Lower lobe of right lung (tissue), 2 donors: ENCODE measurements at regions not wholly inside any gene's neighbourhood (a gene's known extent, or its start where the extent isn't known, plus 50 kb on each side); places are given as distances from the start of the nearest gene placed in this dataset.
A peak's percentile ranks its signal among the peaks of the same experiment; 100 is the strongest.

Source experiments
- ATAC-seq, 2 donors: fragments of 200-7000 bp; cut with Tn5 transposase; one replicate each; pipeline ENCODE4 v1.9.1; 2020 to 2022; ENCODE audit warnings: mild to moderate bottlenecking in 2 of 2, moderate library complexity in 2 of 2
- DNase-seq: peaks from one replicate; pipeline ENCODE4 v3.0.0-alpha.2; 2020
- H3K27ac ChIP-seq: fragments of 200-600 bp; one replicate; pipeline ENCODE4 v1.8.0; 2022
- H3K27me3 ChIP-seq: fragments of 200-600 bp; one replicate; pipeline ENCODE4 v1.8.0; 2022; ENCODE audit warnings: low read depth
- H3K36me3 ChIP-seq: fragments of 200-600 bp; one replicate; pipeline ENCODE4 v1.8.0; 2022; ENCODE audit warnings: mild to moderate bottlenecking
- H3K4me1 ChIP-seq: fragments of 200-600 bp; one replicate; pipeline ENCODE4 v1.8.0; 2022
- H3K4me3 ChIP-seq: fragments of 200-600 bp; one replicate; pipeline ENCODE4 v1.8.0; 2022; ENCODE audit warnings: mild to moderate bottlenecking
- H3K9me3 ChIP-seq: fragments of 200-600 bp; one replicate; pipeline ENCODE4 v1.8.0; 2022
- intact Hi-C: fragments of 100-400 bp; cut with DNase I; formaldehyde crosslinking; loops from one replicate; pipeline ENCODE4 v1.11.0; 2022
- TF ChIP-seq, protein P1 (sequence below): fragments of 200-600 bp; IDR thresholded peaks from one replicate; pipeline ENCODE4 v1.8.0; 2022; ENCODE audit warnings: antibody characterized with exemption, mild to moderate bottlenecking
- donor health status: DM: no; HTN: yes; CAD: no; lungs with severe emphysema.

DNA sequence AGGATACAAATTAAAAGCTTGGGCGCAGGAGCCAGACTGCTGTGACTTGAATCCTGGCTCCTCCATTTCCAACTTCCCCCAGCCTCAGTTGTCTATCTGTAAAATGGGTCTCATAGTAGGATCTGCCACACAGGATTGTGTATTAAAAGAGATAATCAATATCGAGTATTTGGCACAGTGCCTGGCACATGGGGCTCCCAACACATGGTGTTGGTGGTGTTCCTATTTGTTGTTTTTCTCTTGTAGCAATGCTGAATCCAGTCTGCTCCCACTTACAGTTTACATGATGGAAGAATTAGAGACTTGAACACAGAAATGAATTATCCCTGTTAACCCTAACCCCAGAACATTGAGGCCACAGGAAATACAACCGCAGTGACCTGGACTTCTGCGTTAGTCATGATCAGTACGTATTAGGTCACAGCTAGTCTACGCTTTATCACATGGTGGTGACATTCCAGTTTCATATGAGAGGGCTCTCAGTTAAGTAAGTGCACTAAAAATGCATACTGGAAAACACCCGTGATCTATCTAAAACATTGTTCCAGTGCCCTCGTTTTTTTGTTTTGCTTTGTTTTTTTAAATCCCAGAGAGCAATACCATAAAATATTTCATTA lies 169.5 kb upstream of the KLF14 start:
- peak; percentile 70 to 72 for ATAC-seq
- Histone ChIP-seq H3K27ac (peak overlapping the region; percentile 73), H3K27me3 (no peaks in the 10 kb centered on the region), H3K9me3 (no peaks in the 10 kb centered on the region), H3K4me3 (no peak overlapping the region), H3K4me1 (peaks cover 73% of the 10 kb centered on the region), H3K36me3 (peaks cover 39% of the 10 kb centered on the region)
- TF ChIP-seq, protein P1, sequence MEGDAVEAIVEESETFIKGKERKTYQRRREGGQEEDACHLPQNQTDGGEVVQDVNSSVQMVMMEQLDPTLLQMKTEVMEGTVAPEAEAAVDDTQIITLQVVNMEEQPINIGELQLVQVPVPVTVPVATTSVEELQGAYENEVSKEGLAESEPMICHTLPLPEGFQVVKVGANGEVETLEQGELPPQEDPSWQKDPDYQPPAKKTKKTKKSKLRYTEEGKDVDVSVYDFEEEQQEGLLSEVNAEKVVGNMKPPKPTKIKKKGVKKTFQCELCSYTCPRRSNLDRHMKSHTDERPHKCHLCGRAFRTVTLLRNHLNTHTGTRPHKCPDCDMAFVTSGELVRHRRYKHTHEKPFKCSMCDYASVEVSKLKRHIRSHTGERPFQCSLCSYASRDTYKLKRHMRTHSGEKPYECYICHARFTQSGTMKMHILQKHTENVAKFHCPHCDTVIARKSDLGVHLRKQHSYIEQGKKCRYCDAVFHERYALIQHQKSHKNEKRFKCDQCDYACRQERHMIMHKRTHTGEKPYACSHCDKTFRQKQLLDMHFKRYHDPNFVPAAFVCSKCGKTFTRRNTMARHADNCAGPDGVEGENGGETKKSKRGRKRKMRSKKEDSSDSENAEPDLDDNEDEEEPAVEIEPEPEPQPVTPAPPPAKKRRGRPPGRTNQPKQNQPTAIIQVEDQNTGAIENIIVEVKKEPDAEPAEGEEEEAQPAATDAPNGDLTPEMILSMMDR, result no peak
- DNase-seq, result no peak
- intact Hi-C loops, result no loop called here

DNA sequence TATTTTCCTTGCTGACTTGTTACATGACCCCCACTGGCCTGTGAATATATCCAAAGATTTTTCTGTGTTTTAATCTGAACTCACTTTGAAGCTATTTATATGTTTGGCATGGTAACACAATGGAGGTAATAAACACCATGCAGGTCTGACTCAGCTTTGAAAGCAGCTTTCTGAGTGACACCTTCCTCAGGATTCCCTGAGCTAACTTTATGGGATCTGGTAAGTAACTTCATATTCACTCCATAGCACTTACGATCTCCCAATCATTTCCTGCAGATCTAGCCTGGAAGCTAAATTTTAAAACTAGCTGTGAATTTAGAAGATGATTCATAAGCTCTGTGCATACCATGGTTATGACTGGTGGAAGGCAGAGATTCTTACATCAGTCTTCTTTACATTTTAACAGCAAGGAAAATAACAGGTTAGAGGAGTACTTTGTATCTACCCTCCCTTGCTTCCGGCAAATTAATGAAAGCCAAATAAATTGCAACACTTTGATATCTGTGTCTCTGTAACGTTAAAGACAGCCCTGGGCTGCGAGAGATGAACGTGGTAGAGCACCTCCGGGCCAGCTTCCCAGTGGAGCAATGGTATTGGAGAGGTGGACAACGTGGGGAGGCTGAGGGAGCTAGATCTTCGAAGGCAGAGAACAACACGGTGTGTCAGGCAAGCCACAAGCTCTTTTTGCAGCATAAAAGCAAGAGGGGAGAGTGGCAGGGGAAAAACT lies 170.2 kb upstream of the KLF14 start:
- H3K4me3 ChIP-seq, result no peak overlapping the region
- intact Hi-C loops, result no loop called here
- peaks cover 67% of the 10 kb centered on the region for H3K4me1 ChIP-seq
- no peaks in the 10 kb centered on the region for H3K9me3 ChIP-seq
- no peaks in the 10 kb centered on the region for H3K27me3 ChIP-seq
- TF ChIP-seq, protein P1, result no peak
- ATAC-seq (peak in 1 of 2 donors; percentile 34), DNase-seq (no peak)
- peak overlapping the region; percentile 73 for H3K27ac ChIP-seq
- peaks cover 37% of the 10 kb centered on the region for H3K36me3 ChIP-seq

DNA sequence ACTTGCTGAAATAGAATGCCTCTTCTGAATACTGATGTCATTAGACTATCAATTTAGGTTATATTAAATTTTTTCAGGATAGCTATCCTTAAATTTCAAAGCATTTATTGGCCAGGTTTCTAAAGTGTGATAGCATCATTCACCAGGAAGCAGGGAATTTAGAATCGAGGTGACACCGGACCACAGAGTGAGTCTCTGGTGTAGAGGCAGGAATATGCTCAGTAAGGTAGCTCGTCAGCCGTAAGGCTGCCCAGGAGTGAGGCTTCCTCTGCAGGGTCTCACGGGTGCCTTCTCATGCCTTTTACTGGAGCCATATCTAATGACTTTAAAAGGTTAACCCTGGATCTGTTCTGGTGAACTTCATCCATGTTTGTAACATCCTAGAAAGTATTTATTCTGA lies 170.8 kb upstream of the KLF14 start:
- no peak for ATAC-seq
- peaks cover 61% of the 10 kb centered on the region for H3K4me1 ChIP-seq
- DNase-seq, result no peak
- H3K9me3 ChIP-seq, result no peaks in the 10 kb centered on the region
- H3K27ac ChIP-seq, result peak overlapping the region; percentile 2
- TF ChIP-seq, protein P1, result no peak
- peaks cover 36% of the 10 kb centered on the region for H3K36me3 ChIP-seq
- no peak overlapping the region for H3K4me3 ChIP-seq
- H3K27me3 ChIP-seq, result no peaks in the 10 kb centered on the region
- intact Hi-C loops, result no loop called here

DNA sequence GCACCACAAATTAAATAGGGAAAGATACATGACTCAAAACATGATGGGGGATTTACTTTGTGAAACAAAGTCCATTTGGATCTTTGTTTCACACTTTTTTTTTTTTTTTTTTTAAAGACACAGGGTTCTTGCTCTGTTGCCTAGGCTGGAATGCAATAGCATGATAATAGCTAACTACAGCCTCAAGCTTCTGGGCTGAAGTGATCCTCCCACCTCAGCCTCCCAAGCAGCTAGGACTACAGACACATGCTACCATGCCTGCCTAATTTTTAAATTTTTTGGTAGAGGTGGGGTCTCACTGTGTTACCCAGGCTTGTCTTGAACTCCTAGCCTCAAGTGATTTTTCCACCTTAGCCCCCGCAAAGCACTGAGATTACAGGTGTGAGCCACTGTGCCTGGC lies 172.6 kb upstream of the KLF14 start:
- Histone ChIP-seq H3K27ac (no peak overlapping the region), H3K4me1 (peaks cover 59% of the 10 kb centered on the region), H3K9me3 (no peaks in the 10 kb centered on the region), H3K36me3 (peaks cover 32% of the 10 kb centered on the region), H3K27me3 (no peaks in the 10 kb centered on the region), H3K4me3 (no peak overlapping the region)
- no peak for DNase-seq
- no peak for ATAC-seq
- TF ChIP-seq, protein P1, result no peak
- intact Hi-C loops, result no loop called here

DNA sequence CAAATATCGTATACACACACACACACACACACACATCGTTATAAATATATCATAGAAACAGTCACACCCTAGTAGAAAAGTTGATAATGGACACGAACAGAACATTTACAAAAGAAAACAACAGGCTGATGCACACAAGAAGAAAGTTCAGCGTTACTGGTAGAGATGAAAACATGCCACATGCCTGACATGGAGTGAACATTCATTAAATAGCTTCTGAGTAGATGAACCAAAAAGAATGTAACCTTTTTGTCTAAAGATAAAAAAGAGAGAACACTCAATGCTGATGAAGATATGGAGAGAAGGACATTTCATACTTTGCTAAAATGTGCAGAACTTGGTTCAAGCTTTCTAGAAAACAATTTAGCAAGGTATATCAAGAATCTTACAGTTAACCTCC lies 173.4 kb upstream of the KLF14 start:
- ATAC-seq (no peak), DNase-seq (no peak)
- Histone ChIP-seq H3K4me1 (peaks cover 59% of the 10 kb centered on the region), H3K4me3 (no peak overlapping the region), H3K36me3 (peaks cover 32% of the 10 kb centered on the region), H3K27me3 (no peaks in the 10 kb centered on the region), H3K27ac (no peak overlapping the region), H3K9me3 (no peaks in the 10 kb centered on the region)
- intact Hi-C loops, result no loop called here
- TF ChIP-seq, protein P1, result no peak
